Erythroblast (primary cell): ENCODE measurements at regions not wholly inside any gene's neighbourhood (a gene's known extent, or its start where the extent isn't known, plus 50 kb on each side); places are given as distances from the start of the nearest gene placed in this dataset.

Experiments
- GATA1 ChIP-seq: IDR thresholded peaks from 2 replicates; pipeline ENCODE4 v1.6.1; 2011; ENCODE audit warnings: low read depth, mild to moderate bottlenecking, control low read depth, low read length, moderate library complexity
- POLR2A ChIP-seq: IDR thresholded peaks from 2 replicates; pipeline ENCODE4 v1.6.1; 2011; ENCODE audit warnings: mild to moderate bottlenecking, low read length

- TF ChIP-seq POLR2A (no peak), GATA1 (no peak)
Measured at GRCh38 chr16:54442864-54443263, 156.3 kb upstream of the IRX3 start.
